Upper lobe of left lung (tissue), 6 donors: ENCODE measurements at regions not wholly inside any gene's neighbourhood (a gene's known extent, or its start where the extent isn't known, plus 50 kb on each side); places are given as distances from the start of the nearest gene placed in this dataset.
A peak's percentile ranks its signal among the peaks of the same experiment; 100 is the strongest.

Experiments
- ATAC-seq, 2 donors: fragments of 200-7000 bp; cut with Tn5 transposase; one replicate each; pipeline ENCODE4 v1.9.1; 2022; ENCODE audit warnings: mild to moderate bottlenecking in 2 of 2, moderate library complexity in 2 of 2; ENCODE audit not compliant: low FRiP score in 2 of 2
- DNase-seq, 2 donors: peaks; one replicate each; pipeline ENCODE4 v3.0.0-alpha.2; 2019 to 2020
- H3K27ac ChIP-seq, 4 donors: fragments of 200-600 bp; sonication (generic); one replicate each; pipeline ENCODE4 v1.5.1; 2016 to 2019
- H3K27me3 ChIP-seq, 4 donors: fragments of 200-600 bp; sonication (generic); one replicate each; pipeline ENCODE4 v1.5.1; 2017 to 2019
- H3K36me3 ChIP-seq, 4 donors: fragments of 200-600 bp; sonication (generic); one replicate each; pipeline ENCODE4 v1.5.1; 2016 to 2019
- H3K4me1 ChIP-seq, 4 donors: fragments of 200-600 bp; sonication (generic); one replicate each; pipeline ENCODE4 v1.5.1; 2018 to 2019
- H3K4me3 ChIP-seq, 4 donors: fragments of 200-600 bp; sonication (generic); one replicate each; pipeline ENCODE4 v1.5.1; 2017 to 2019; ENCODE audit warnings: mild to moderate bottlenecking in 2 of 4, moderate library complexity in 1 of 4
- H3K9me3 ChIP-seq, 4 donors: fragments of 200-600 bp; sonication (generic); one replicate each; pipeline ENCODE4 v1.5.1; 2018 to 2019
- CTCF ChIP-seq, 6 experiments: fragments of 450-650 bp in 4 of 6; fragments of 200-600 bp in 2 of 6; sonication (generic) in 2 of 6; IDR thresholded peaks; one replicate each; pipeline ENCODE4 v1.5.1; 2016 to 2019; ENCODE audit warnings: antibody characterized with exemption in 6 of 6
- EP300 ChIP-seq, 4 donors: sonication (generic); formaldehyde crosslinking; IDR thresholded peaks; one replicate each; pipeline ENCODE4 v1.5.1; 2017; ENCODE audit warnings: antibody characterized with exemption in 4 of 4, control low read depth in 2 of 4
- POLR2A ChIP-seq, 4 donors: fragments of 450-650 bp; IDR thresholded peaks; one replicate each; pipeline ENCODE4 v1.5.1; 2016 to 2017; ENCODE audit warnings: antibody characterized with exemption in 4 of 4, mild to moderate bottlenecking in 2 of 4
- POLR2AphosphoS5 ChIP-seq, 2 donors: sonication (generic); formaldehyde crosslinking; IDR thresholded peaks; one replicate each; pipeline ENCODE4 v1.5.1; 2017; ENCODE audit warnings: antibody characterized with exemption in 2 of 2
- WGBS, 2 donors: methylation state at CpG; one replicate each; pipeline ENCODE4 v1.1.5; 2017 to 2018; 5-methylcytosine and 5-hydroxymethylcytosine counted together
- donor health status: DM: no; HTN: no; CAD: no; lungs with moderate emphysema.
- donor health status: DM: no; HTN: yes; CAD: no; lungs with severe emphysema.

GRCh38 chr9:84442712-84443111 lies 102.2 kb upstream of the SLC28A3 start:
- 68 to 73% methylated on average over 6 of the region's 6 CpGs for WGBS, 2 donors
- no peak for ATAC-seq

GRCh38 chr9:84445737-84446136 lies 105.2 kb upstream of the SLC28A3 start:
- no peaks in the 10 kb centered on the region for H3K9me3 ChIP-seq
- no peaks in the 10 kb centered on the region for H3K4me1 ChIP-seq
- ATAC-seq (no peak), DNase-seq (no peak)
- WGBS, 2 donors: 90 to 94% methylated on average over 5 of the region's 5 CpGs
- no peaks in the 10 kb centered on the region for H3K27me3 ChIP-seq
- no peak overlapping the region for H3K4me3 ChIP-seq
- no peaks in the 10 kb centered on the region for H3K36me3 ChIP-seq
- no peak overlapping the region for H3K27ac ChIP-seq
- TF ChIP-seq POLR2AphosphoS5 (IDR thresholded peaks at IDR 0.05) (no peak), POLR2A (IDR thresholded peaks at IDR 0.05) (no peak), CTCF (IDR thresholded peaks at IDR 0.05) (no peak), EP300 (IDR thresholded peaks at IDR 0.05) (no peak)

More at GRCh38 chr9:84442712-84443111, 102.2 kb upstream of the SLC28A3 start:
- H3K4me1 ChIP-seq: no peaks in the 10 kb centered on the region
- H3K4me3 ChIP-seq: no peak overlapping the region
- no peaks in the 10 kb centered on the region for H3K9me3 ChIP-seq
- H3K36me3 ChIP-seq: no peaks in the 10 kb centered on the region
- TF ChIP-seq CTCF (IDR thresholded peaks at IDR 0.05): no peak
- TF ChIP-seq POLR2AphosphoS5 (IDR thresholded peaks at IDR 0.05): no peak
- TF ChIP-seq POLR2A (IDR thresholded peaks at IDR 0.05): no peak
- TF ChIP-seq EP300 (IDR thresholded peaks at IDR 0.05): no peak
- H3K27ac ChIP-seq: no peak overlapping the region
- no peaks in the 10 kb centered on the region for H3K27me3 ChIP-seq
- no peak for DNase-seq

- ATAC-seq: no peak
Observed at GRCh38 chr9:84447305-84447704, 106.7 kb upstream of the SLC28A3 start.

GRCh38 chr9:84450029-84450428 lies 109.5 kb upstream of the SLC28A3 start:
- TF ChIP-seq EP300 (IDR thresholded peaks at IDR 0.05) (no peak), POLR2A (IDR thresholded peaks at IDR 0.05) (no peak), POLR2AphosphoS5 (IDR thresholded peaks at IDR 0.05) (no peak), CTCF (IDR thresholded peaks at IDR 0.05) (no peak)
- Histone ChIP-seq H3K27ac (no peak overlapping the region), H3K4me1 (no peaks in the 10 kb centered on the region), H3K9me3 (no peaks in the 10 kb centered on the region), H3K4me3 (no peak overlapping the region), H3K27me3 (no peaks in the 10 kb centered on the region), H3K36me3 (no peaks in the 10 kb centered on the region)
- 68 to 76% methylated on average over 5 of the region's 5 CpGs for WGBS, 2 donors
- ATAC-seq: no peak
- DNase-seq: no peak

More at GRCh38 chr9:84447305-84447704, 106.7 kb upstream of the SLC28A3 start:
- Histone ChIP-seq H3K4me3 (no peak overlapping the region), H3K36me3 (no peaks in the 10 kb centered on the region), H3K27me3 (no peaks in the 10 kb centered on the region), H3K27ac (no peak overlapping the region), H3K9me3 (no peaks in the 10 kb centered on the region), H3K4me1 (no peaks in the 10 kb centered on the region)
- 35 to 56% methylated on average over 2 of the region's 2 CpGs for WGBS, 2 donors
- TF ChIP-seq POLR2A (IDR thresholded peaks at IDR 0.05): no peak
- TF ChIP-seq POLR2AphosphoS5 (IDR thresholded peaks at IDR 0.05): no peak
- TF ChIP-seq EP300 (IDR thresholded peaks at IDR 0.05): no peak
- TF ChIP-seq CTCF (IDR thresholded peaks at IDR 0.05): no peak
- DNase-seq: peak in 1 of 2 donors; percentile 33

- DNase-seq: no peak
- no peak overlapping the region for H3K4me3 ChIP-seq
- ATAC-seq: no peak
- 89 to 91% methylated on average over 2 of the region's 2 CpGs for WGBS, 2 donors
- no peaks in the 10 kb centered on the region for H3K36me3 ChIP-seq
- H3K4me1 ChIP-seq: no peaks in the 10 kb centered on the region
- H3K27ac ChIP-seq: no peak overlapping the region
- no peak for TF ChIP-seq EP300 (IDR thresholded peaks at IDR 0.05)
- no peak for TF ChIP-seq POLR2A (IDR thresholded peaks at IDR 0.05)
- TF ChIP-seq POLR2AphosphoS5 (IDR thresholded peaks at IDR 0.05): no peak
- no peak for TF ChIP-seq CTCF (IDR thresholded peaks at IDR 0.05)
- no peaks in the 10 kb centered on the region for H3K27me3 ChIP-seq
- no peaks in the 10 kb centered on the region for H3K9me3 ChIP-seq
Observed at GRCh38 chr9:84456527-84456926, 116.0 kb upstream of the SLC28A3 start.
